ENCODE measurements at regions not wholly inside any gene's neighbourhood (a gene's known extent, or its start where the extent isn't known, plus 50 kb on each side); places are given as distances from the start of the nearest gene placed in this dataset.

DNA sequence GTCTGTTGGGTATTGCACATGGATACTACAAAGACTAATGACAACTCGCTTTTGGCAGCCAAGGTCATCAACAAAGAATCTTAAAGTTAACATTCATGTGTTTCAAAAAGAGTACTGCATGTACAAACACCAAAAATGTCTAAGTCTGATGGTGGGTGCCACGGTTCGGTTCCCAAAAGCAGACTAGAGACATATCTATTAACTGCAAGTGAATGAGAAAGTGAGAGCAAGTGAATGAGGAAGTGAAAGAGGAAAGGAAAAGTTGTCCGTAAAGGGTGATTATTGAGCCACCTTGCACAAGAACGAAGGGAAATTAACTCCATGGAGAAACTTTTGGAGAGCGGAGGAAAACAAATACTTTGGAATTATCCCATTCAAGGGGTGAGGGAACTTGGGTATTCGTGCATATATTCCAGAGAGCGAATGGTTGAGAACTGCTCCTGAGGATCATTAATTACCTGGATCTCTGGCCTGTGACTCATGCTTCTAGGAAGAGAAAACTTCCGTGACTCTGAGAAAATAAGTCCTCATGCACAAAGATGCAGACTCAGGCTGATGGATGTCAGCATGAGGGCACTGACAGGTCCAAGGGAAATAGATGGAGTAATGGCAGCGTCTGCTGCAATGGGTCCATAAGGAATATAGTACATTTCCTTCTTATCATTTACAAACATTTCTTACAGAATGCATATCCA, 336.5 kb upstream of the TGFBR2 start:
- DNase-seq: no peak

- no peak for DNase-seq
These were observed 334.6 kb upstream of the TGFBR2 start for GRCh38 chr3:30271781-30272180.

- no peak for DNase-seq
These were observed 332.9 kb upstream of the TGFBR2 start for GRCh38 chr3:30273304-30274072.

DNA sequence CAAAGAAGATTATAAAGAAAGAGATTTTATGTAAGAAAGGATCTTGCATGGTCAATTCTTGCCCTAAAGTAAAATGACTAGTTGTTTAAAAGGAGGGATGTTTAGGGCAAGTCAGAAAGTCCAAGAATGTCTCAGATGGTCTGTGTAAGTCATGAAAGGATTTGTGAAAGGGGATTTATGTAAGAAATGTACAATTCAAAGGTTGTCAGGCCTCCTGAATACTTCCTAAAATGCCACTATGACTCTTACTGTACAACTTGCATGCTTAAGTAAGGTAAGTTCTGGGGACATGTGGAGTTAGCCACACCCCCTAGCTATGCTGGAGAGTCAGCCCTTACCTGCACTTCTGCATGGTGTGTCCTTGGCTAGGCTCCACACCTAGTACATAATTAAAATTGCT, 328.9 kb upstream of the TGFBR2 start:
- DNase-seq: no peak

- no peak for DNase-seq
These were observed 324.9 kb upstream of the TGFBR2 start for GRCh38 chr3:30281526-30281925.

DNA sequence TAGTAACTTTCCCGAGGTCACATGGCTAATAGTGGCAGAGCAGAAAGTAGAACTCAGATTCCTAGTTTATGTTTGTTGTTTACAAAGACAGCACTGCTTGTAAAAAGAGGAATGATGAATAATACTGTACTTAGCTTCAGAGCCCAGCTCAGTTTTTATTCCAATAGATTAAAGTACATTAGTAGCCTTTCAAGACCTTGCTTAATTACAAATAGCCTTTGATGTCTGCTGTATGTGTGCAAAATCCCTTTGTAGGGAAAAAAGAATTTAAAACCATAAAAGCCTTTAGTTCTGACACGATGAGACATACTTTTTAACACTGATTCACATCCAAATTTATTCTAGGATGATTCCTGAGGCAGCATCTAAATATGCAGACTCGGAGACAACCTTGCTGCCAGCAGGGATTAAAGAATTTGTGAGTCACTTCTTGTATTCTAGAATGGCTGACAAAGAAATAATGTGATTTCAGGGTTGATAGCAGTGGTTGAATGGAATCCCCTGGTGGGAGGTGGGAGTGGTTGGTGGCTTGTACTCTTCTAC, 324.2 kb upstream of the TGFBR2 start:
- DNase-seq: no peak

- DNase-seq: no peak
These were observed 321.0 kb upstream of the TGFBR2 start for GRCh38 chr3:30285188-30286006.

DNA sequence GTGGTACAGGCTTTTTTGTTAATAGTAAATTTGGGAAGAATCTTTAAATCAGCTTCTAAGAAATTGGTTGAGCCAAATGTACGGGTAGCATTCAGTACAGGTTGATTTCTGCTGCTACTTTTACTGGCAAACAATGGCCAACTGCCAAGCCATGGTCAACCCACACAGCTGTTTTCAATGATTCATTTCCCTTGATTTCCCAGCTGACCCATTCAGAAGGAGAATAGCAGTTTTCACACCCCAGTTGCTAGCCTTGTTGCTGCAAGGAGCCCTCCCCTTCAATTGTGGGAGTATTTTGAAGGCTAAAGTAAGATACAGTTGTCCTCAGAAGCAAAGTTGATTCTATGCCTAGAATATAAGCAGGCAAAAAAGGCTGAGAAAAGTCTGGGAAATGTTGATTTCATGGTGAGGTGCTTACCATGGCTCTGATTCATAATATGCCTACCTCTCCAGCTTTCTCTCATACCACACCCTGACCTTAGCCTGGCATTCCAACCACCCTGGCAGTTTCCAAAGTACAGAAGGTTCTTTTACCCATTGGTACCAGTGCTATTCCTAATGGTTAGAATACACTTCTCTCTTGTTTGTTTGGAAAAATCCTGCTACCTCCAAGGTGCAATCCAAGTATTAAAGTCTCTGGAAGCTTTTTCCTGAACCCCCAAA, 320.3 kb upstream of the TGFBR2 start:
- peak; percentile 1 for DNase-seq

DNA sequence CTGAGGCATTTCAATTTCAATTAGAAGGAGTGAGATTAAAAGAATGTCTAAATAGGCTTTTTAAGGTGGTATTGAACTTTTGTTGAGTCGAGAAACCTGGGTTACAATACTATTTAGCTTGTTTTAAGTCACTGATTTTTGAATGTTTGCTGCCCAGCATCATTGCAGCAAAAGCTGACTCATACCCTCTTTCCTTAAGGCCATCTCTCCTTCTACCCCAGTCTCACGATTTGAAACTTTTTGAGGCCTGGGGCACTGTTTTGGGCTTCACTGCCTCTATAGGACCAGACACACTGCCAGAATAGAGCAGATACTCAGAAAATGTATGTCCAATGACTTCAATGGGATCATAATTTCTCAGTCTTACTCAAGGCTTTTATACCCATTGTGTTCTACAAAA, 319.6 kb upstream of the TGFBR2 start:
- no peak for DNase-seq

- DNase-seq: no peak
These were observed 317.6 kb upstream of the TGFBR2 start for GRCh38 chr3:30288830-30289229.

GRCh38 chr3:30289324-30289723, 317.1 kb upstream of the TGFBR2 start:
- DNase-seq: no peak

- DNase-seq: no peak
These were observed 316.6 kb upstream of the TGFBR2 start for GRCh38 chr3:30289766-30290165.

- no peak for DNase-seq
These were observed 315.9 kb upstream of the TGFBR2 start for GRCh38 chr3:30290479-30290878.

DNA sequence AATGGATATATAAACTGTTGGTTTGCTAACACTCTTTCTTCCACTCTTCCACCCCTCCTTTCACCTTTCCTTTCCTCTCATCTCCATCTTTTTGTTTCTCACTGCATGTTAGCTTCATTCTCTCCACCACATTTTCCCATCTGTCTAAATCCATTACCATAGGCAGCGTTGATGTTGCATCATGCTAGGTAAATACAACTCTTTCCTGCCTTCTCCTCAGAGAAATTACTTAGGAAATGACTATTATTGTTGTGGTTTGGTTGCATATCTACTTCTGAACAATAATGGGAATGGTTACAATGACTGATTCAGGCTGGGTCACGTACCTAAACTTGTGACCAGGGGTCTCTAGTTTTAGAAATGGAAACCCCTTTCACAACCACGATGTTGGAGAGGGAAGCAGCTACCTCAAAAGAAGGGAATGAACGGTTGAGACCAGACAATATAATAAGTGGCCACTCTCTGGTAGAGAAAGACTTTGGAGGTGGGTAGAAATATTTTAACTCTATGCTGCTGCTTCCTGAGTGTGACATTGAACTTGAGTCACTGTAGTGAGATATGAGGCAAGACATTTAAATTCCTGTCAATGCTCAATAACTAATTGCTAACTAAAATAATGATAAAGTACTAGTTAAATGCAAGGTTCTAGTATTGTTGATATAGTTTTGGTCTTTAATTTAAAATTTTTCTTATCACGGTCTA, 314.1 kb upstream of the TGFBR2 start:
- no peak for DNase-seq

- DNase-seq: no peak
These were observed 312.7 kb upstream of the TGFBR2 start for GRCh38 chr3:30293621-30294240.

DNA sequence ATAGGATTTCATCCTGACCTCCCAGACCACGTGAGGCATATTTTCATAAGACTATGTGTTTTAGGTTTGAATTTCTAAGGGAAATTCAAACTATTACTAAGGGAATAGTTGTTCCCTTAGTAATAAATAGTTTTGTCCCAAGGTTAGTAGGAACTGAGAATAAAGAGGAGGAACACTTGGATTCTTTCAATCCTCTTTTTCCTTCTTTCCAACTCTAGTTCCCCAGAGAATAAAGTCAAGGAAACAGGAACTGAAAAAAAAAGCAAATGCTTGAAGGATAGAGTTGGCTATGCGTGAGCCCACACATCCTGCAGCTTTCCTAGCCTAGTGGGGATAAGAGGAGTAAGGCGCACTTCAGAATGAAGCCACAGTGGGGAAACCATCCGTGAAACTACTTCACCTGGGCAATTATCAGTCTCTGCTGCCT, 312.1 kb upstream of the TGFBR2 start:
- no peak for DNase-seq

DNA sequence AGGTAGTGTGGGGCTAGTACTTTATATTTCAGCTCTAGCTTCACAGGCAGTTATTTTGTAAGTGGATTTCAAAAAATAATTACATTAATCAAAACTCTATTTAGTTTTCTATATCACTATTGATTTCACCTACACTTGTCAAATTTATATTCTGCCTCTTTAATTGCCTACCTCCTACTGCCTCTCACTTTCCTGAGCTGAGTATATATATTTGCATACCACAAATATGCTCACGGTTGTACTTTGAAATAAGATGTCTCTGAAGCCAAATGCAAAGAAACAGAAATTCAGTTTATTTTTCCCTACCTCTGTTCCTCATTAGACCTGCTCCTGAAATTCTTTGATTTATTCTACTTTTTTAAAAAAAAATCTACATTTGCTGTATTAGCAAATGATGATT, 309.3 kb upstream of the TGFBR2 start:
- DNase-seq: no peak

GRCh38 chr3:30299674-30300385, 306.6 kb upstream of the TGFBR2 start:
- no peak for DNase-seq

DNA sequence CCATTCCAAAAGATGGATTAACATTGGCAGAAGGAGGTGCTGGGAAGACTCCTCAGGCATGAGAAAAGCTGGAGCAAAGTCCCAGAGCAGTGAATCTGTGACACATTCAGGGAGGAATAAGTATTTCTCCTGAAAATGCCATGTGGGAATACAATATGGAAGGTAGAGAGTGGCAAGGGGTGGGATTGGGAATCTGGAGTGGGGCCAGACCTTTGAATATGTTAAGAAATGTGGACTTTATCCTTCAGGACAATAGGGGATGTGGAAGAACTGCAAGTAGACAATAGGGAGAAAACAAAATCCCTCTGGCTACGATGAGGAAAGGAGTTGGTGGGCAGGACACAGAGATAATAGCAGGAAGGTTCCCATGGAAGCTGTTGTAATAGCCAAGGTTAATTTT, 305.6 kb upstream of the TGFBR2 start:
- DNase-seq: no peak

DNA sequence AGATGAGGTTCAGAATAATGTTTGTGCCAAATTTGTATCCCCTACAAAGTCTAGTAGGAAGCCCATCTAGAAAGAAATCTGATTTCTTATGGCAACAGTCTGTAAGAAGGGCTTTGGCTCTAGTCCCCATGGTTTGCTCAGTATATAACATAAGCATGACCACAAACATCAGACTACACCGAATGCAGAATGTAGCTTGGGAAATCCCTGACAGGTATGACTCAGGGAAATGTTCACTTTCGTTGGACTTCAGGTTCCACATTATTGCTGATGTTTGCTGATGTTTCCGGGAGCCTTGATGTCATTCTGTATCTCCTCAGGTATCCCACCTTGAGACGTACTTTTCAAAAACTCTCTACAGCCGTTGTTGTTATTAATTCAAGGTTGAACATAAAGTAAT, 304.4 kb upstream of the TGFBR2 start:
- no peak for DNase-seq

GRCh38 chr3:30303770-30304169, 302.6 kb upstream of the TGFBR2 start:
- DNase-seq: no peak
